Epithelial cell of esophagus (primary cell): ENCODE measurements at regions not wholly inside any gene's neighbourhood (a gene's known extent, or its start where the extent isn't known, plus 50 kb on each side); places are given as distances from the start of the nearest gene placed in this dataset.

ENCODE experiments used
- DNase-seq: peaks from one replicate; pipeline ENCODE4 v3.0.0; 2010; ENCODE audit warnings: low read depth
- H3K4me3 ChIP-seq: 2 replicates; pipeline ENCODE4 v1.5.1; 2011; ENCODE audit warnings: mild to moderate bottlenecking, low read length, control low read depth
- CTCF ChIP-seq: IDR thresholded peaks from 2 replicates; pipeline ENCODE4 v1.5.1; 2011; ENCODE audit warnings: low read depth, mild to moderate bottlenecking, low read length, control low read depth, inconsistent platforms; ENCODE audit not compliant: insufficient read depth; ENCODE audit errors: missing control alignments

DNA sequence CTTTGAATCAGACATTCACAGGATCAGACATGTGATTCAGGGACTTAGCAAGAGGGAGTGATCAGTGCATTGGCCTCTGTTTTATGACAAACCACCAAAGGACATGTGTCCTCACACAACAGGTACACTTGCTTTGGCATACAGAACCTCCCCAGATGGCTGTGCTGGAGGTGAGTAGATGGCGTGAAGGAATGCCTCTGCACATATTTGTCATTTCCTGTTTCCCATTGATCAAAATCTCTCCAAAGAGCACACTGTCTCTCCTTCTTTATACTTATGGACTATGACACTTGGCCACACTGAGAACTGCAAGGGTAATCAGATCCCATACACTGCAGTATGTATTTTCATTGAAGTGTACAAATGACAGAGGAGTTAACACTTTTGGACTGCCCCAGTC is 927.6 kb downstream of the TSN start:
- no peak for TF ChIP-seq CTCF
- no peak overlapping the region for H3K4me3 ChIP-seq
- peak; percentile 30 for DNase-seq

DNA sequence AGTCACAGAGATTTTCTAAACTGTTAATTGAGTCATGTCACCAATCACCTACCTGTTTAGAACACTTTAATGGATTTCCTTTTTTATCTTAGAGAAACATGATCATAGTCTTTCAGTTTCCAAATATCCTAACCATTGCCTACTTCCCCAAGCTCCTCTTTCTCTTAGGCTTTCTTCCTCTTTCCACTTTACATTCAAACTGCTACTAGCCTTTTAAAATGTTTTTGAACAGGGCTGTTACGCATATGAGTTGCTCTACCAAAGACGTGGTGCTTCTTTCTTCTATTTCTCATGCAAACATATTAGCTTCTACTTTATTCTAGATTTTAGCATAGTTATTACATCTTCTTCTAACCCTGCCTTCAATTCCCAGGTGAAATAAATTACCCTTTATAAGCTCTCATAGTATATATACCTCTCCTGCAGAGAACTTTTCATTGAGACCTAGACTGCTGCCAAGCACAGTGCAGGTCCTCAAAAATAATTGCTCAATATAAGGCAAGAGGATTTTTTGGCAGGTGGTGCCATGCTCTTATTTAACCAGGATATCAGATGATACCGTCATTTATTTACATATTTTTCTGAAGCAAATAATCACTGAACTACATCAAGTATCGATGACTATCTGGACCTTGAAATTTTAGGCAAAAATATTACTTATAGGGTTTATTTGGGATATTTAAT is 937.1 kb downstream of the TSN start:
- no peak for DNase-seq
- H3K4me3 ChIP-seq = no peak overlapping the region
- no peak for TF ChIP-seq CTCF

GRCh38 chr2:122697415-122697814 is 942.0 kb downstream of the TSN start:
- no peak for DNase-seq
- no peak overlapping the region for H3K4me3 ChIP-seq
- no peak for TF ChIP-seq CTCF

DNA sequence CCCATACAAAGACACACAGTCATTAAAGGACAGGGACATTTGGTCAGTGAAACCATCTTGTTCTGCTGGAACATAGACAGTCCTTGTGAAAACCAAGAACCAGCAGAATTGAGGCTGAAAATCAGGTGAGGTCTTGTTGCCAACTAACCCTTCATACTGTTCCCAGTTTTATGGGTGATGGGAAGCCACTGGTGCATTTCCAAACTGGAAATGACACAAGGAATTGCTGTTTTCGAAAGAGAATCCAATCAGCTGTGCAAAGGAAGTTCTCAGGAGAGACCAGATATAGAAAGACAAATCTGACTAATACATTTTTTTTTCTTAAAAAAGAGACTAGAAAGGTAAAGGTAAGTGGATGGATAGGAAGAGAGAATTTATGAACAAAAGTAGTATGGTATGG is 948.2 kb downstream of the TSN start:
- TF ChIP-seq CTCF = no peak
- no peak for DNase-seq
- H3K4me3 ChIP-seq = no peak overlapping the region

GRCh38 chr2:122704109-122704563 is 948.7 kb downstream of the TSN start:
- no peak overlapping the region for H3K4me3 ChIP-seq
- TF ChIP-seq CTCF = no peak
- no peak for DNase-seq

- TF ChIP-seq CTCF = no peak
- no peak for DNase-seq
- H3K4me3 ChIP-seq = no peak overlapping the region
Observed at GRCh38 chr2:122705746-122706145, 950.3 kb downstream of the TSN start.

- DNase-seq = peak; percentile 2
- no peak overlapping the region for H3K4me3 ChIP-seq
Observed at GRCh38 chr2:122706757-122707223, 951.3 kb downstream of the TSN start.

More at GRCh38 chr2:122706757-122707223, 951.3 kb downstream of the TSN start:
- no peak for TF ChIP-seq CTCF
